HG03025 (cell line): ENCODE measurements at regions not wholly inside any gene's neighbourhood (a gene's known extent, or its start where the extent isn't known, plus 50 kb on each side); places are given as distances from the start of the nearest gene placed in this dataset.
"Not testable (repeated sequence)": the region's sequence is repeated elsewhere in the genome, so short reads cannot be mapped to it uniquely, and the experiment has no call there.

ENCODE experiments used
- ATAC-seq: cut with Tn5 transposase; IDR thresholded peaks from one replicate; pipeline ENCODE4 v1.9.1; 2021; ENCODE audit warnings: mild to moderate bottlenecking, moderate library complexity; ENCODE audit not compliant: unreplicated experiment, low FRiP score

- ATAC-seq: no peak
Measured at GRCh38 chr3:30535525-30535924, 70.9 kb upstream of the TGFBR2 start.

- no peak for ATAC-seq
Measured at GRCh38 chr3:30538791-30539190, 67.6 kb upstream of the TGFBR2 start.

DNA sequence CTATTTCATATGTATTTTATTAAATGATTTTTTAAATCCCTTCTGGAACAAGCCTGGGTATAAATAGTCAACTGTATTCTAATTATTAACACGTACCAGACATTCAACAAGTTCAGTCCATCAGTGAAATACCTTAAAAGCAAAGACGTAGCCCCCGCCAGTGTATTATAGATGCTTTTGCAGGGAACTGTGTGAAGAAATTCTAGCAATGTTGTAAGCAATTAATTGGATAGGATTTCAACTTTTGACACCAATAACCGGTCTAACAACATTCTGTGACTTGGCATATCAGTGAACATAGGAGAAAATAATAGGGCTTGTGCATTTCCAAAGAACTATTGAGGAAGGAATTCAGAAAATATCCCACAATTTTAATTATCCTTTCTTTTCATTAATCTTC, 67.2 kb upstream of the TGFBR2 start:
- ATAC-seq: no peak

DNA sequence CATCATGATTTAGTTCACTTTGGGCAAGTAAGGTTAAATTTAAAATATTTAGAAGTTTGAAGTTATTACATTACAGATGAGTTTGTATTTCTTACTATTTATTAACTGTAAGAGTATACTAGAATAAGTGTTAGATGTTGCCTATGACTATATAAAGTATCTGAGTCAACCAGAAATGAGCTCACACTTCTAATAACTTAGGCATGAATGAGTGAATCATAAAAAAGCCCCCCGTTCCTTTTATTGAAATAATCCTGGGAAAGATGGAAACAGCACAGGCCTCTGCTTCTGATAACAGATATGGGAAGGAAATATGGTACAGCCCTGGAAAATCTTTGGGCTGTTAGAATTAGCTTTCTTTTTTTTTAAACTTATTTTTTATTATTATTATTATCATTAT, 66.6 kb upstream of the TGFBR2 start:
- no peak for ATAC-seq

- ATAC-seq: not testable (repeated sequence)
Measured at GRCh38 chr3:30541156-30541555, 65.2 kb upstream of the TGFBR2 start.

DNA sequence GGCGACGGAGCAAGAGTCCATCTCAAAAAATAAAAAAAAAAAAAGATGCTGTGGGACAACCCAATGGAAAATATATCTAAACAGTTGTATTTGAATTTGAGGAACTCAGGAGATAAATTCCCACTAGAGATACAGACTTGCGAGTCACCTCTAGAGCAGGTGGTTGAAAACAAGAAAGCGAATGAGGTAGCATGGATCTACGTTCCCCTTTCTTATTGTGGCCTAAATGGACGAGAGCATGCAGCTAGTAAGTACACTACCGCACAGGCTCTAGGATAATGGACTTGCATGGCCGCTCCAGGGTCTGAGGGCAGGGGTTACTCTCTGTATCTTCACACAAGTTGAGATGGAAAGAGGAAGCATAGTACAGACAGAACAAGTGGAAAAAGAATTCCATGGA, 63.5 kb upstream of the TGFBR2 start:
- no peak for ATAC-seq

GRCh38 chr3:30544812-30545211, 61.6 kb upstream of the TGFBR2 start:
- ATAC-seq: no peak

- no peak for ATAC-seq
Measured at GRCh38 chr3:30546934-30547333, 59.5 kb upstream of the TGFBR2 start.

GRCh38 chr3:30547716-30548115, 58.7 kb upstream of the TGFBR2 start:
- ATAC-seq: no peak

GRCh38 chr3:30548600-30548999, 57.8 kb upstream of the TGFBR2 start:
- ATAC-seq: no peak

DNA sequence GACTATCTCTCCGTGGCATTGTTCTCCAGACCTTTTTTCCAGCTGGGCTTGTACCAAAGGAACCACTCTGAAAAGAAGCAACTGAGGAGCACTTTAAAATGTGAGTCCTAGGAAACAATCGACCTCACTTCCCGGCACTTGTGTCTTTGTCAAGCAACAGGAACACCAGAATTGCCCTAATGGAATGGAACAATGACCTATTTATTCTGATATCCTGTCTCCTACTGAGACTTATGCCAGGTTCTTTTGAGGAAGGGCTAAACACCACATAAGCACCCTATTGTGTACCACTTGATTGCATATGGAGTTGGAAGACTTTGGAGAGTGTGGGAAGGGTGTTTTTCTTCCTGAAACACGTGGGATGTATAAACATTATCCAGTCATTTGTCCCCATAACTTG, 56.8 kb upstream of the TGFBR2 start:
- ATAC-seq: no peak

DNA sequence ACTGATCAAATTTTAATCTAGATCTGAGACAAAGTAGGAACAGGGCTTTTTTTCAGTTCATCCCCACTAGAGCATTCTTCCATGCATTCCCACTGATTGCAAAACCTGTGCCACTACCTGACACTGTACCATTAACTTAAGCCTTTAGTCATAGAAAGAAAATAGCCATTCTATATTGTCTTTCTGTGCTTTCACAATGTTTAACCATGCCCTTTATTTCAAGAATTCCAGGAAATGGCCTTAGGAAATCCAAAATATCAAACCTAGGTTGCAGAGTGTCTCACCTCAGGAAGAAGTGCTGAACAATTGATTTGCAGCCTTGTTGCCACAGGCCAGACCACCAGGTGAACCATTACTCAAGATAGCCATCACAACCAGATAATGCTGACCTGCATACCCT, 56.2 kb upstream of the TGFBR2 start:
- no peak for ATAC-seq

- ATAC-seq: no peak
Measured at GRCh38 chr3:30551266-30551665, 55.1 kb upstream of the TGFBR2 start.

DNA sequence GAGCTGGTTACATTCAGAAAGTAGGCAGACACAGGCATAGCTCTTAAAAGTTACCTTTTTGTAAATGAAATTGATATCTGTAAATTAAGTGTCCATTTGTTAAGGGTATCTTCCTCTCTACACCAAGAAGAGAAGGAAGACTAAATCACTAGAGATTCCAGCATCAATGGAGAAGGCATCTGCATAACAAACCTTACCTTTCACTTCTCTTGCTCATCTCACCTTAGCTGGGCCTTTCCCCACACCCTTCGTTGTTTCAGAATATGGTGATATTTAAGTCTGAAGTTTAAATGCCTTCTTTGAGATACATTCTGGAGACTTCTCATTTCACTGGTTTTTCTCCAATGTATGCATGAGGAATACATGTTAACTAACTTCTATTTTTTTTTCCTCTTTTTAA, 54.5 kb upstream of the TGFBR2 start:
- ATAC-seq: no peak

- no peak for ATAC-seq
Measured at GRCh38 chr3:30553641-30554316, 52.6 kb upstream of the TGFBR2 start.

GRCh38 chr3:30554317-30554690, 52.1 kb upstream of the TGFBR2 start:
- no peak for ATAC-seq

- no peak for ATAC-seq
Measured at GRCh38 chr3:30555968-30556367, 50.4 kb upstream of the TGFBR2 start.
